ENCODE measurements at regions not wholly inside any gene's neighbourhood (a gene's known extent, or its start where the extent isn't known, plus 50 kb on each side); places are given as distances from the start of the nearest gene placed in this dataset.

GRCh38 chr4:8744083-8744805 lies 127.4 kb downstream of the HMX1 start:
- in situ Hi-C loops (cut with HindIII; ENCODE audit: low sequenced_read_pairs) = no loop called here
- no peak overlapping the region for H3K4me3 ChIP-seq (ENCODE audit: low read depth, low read length)
- no peak for TF ChIP-seq CTCF (IDR thresholded peaks at IDR 0.05; ENCODE audit: low read depth, low read length, missing control alignments)
- no peak for DNase-seq (ENCODE audit: low read depth)

- TF ChIP-seq CTCF (IDR thresholded peaks at IDR 0.05; ENCODE audit: low read depth, low read length, missing control alignments) = no peak
- in situ Hi-C loops (cut with HindIII; ENCODE audit: low sequenced_read_pairs) = no loop called here
- no peak for DNase-seq (ENCODE audit: low read depth)
- H3K4me3 ChIP-seq (ENCODE audit: low read depth, low read length) = no peak overlapping the region
Observed at GRCh38 chr4:8742546-8742945, 129.1 kb downstream of the HMX1 start.

GRCh38 chr4:8741513-8742226 lies 130.0 kb downstream of the HMX1 start:
- DNase-seq (ENCODE audit: low read depth) = no peak
- H3K4me3 ChIP-seq (ENCODE audit: low read depth, low read length) = no peak overlapping the region
- TF ChIP-seq CTCF (IDR thresholded peaks at IDR 0.05; ENCODE audit: low read depth, low read length, missing control alignments) = no peak
- in situ Hi-C loops (cut with HindIII; ENCODE audit: low sequenced_read_pairs) = no loop called here

- TF ChIP-seq CTCF (IDR thresholded peaks at IDR 0.05; ENCODE audit: low read depth, low read length, missing control alignments) = no peak
- in situ Hi-C loops (cut with HindIII; ENCODE audit: low sequenced_read_pairs) = no loop called here
- DNase-seq (ENCODE audit: low read depth) = no peak
- no peak overlapping the region for H3K4me3 ChIP-seq (ENCODE audit: low read depth, low read length)
Observed at GRCh38 chr4:8740666-8741395, 130.8 kb downstream of the HMX1 start.

GRCh38 chr4:8739820-8740665 lies 131.6 kb downstream of the HMX1 start:
- no peak overlapping the region for H3K4me3 ChIP-seq (ENCODE audit: low read depth, low read length)
- TF ChIP-seq CTCF (IDR thresholded peaks at IDR 0.05; ENCODE audit: low read depth, low read length, missing control alignments) = no peak
- DNase-seq (ENCODE audit: low read depth) = no peak
- in situ Hi-C loops (cut with HindIII; ENCODE audit: low sequenced_read_pairs) = no loop called here

GRCh38 chr4:8739317-8739716 lies 132.3 kb downstream of the HMX1 start:
- no peak overlapping the region for H3K4me3 ChIP-seq (ENCODE audit: low read depth, low read length)
- no peak for DNase-seq (ENCODE audit: low read depth)
- in situ Hi-C loops (cut with HindIII; ENCODE audit: low sequenced_read_pairs) = no loop called here
- no peak for TF ChIP-seq CTCF (IDR thresholded peaks at IDR 0.05; ENCODE audit: low read depth, low read length, missing control alignments)
